ENCODE measurements at regions not wholly inside any gene's neighbourhood (a gene's known extent, or its start where the extent isn't known, plus 50 kb on each side); places are given as distances from the start of the nearest gene placed in this dataset.

DNA sequence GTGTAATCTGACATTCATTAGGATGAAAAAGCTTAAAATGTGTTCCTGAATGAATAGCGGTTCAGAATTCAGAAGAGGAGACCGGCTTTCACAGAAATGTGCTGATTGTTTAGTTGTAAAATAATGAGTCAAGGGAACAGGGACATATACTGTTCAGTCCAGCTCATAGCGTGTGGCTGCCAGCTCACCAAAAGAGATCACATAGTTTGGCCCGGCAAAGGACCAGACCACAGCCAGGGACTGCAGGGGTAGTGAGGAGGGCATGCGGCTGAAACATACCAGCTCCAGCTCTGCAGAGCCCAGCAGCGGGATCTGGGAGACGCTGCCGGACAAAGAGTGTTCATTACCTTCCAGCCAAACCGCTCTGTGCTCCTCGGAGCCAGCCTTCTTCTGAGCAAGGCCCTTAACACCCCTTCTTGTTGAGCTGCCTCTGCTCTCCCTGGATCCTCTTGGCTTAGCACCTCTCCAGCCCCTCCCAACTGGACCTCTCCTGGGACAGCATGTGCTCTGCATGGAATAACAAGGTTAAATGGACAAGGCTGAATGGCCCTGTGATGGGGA is 116.8 kb upstream of the CNTLN start:
- TF ChIP-seq RFX5 (IDR thresholded peaks at IDR 0.05; ENCODE audit: low read depth, low read length): no peak
- TF ChIP-seq CTCF (conservative IDR thresholded peaks at IDR 0.05; ENCODE audit: low read depth, low read length): no peak
- TF ChIP-seq POLR2A (IDR thresholded peaks at IDR 0.05; ENCODE audit: low read depth, low read length): no peak
- TF ChIP-seq, protein P1, sequence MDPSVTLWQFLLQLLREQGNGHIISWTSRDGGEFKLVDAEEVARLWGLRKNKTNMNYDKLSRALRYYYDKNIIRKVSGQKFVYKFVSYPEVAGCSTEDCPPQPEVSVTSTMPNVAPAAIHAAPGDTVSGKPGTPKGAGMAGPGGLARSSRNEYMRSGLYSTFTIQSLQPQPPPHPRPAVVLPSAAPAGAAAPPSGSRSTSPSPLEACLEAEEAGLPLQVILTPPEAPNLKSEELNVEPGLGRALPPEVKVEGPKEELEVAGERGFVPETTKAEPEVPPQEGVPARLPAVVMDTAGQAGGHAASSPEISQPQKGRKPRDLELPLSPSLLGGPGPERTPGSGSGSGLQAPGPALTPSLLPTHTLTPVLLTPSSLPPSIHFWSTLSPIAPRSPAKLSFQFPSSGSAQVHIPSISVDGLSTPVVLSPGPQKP (IDR thresholded peaks at IDR 0.05; ENCODE audit: borderline replicate concordance, low read depth, low read length): no peak
- peak; percentile 76 for TF ChIP-seq BHLHE40 (IDR thresholded peaks at IDR 0.05; ENCODE audit: low read depth, low read length)
- TF ChIP-seq MAFK (IDR thresholded peaks at IDR 0.05; ENCODE audit: low read depth, low read length): peak; percentile 22; the same call in 1 of the 2 replicates
- TF ChIP-seq MXI1 (IDR thresholded peaks at IDR 0.05; ENCODE audit: borderline replicate concordance, low read depth, low read length): no peak
- no peak for TF ChIP-seq MAZ (IDR thresholded peaks at IDR 0.05; ENCODE audit: borderline replicate concordance, low read depth, low read length)
- no peak for TF ChIP-seq FOS (IDR thresholded peaks at IDR 0.05; ENCODE audit: low read depth, low read length)

Data from IMR-90 (cell line).